ENCODE measurements at regions not wholly inside any gene's neighbourhood (a gene's known extent, or its start where the extent isn't known, plus 50 kb on each side); places are given as distances from the start of the nearest gene placed in this dataset.

- H3K9me3 Mint-ChIP-seq (ENCODE audit: unreplicated experiment): peaks cover 4% of the 10 kb centered on the region
- no peaks in the 10 kb centered on the region for H3K27me3 Mint-ChIP-seq (ENCODE audit: unreplicated experiment)
- H3K36me3 Mint-ChIP-seq (ENCODE audit: low read depth, unreplicated experiment): no peaks in the 10 kb centered on the region
- H3K4me1 Mint-ChIP-seq (ENCODE audit: unreplicated experiment): peaks cover 4% of the 10 kb centered on the region
- no peak overlapping the region for H3K4me3 Mint-ChIP-seq (ENCODE audit: unreplicated experiment)
- no peak for TF ChIP-seq CTCF (IDR thresholded peaks at IDR 0.05; ENCODE audit: unreplicated experiment)
- DNase-seq (ENCODE audit: low spot score): no peak
- H3K27ac Mint-ChIP-seq (ENCODE audit: unreplicated experiment): no peak overlapping the region
These were observed 127.9 kb downstream of the URB2 start for GRCh38 chr1:229753764-229754551.

- Mint-ChIP-seq H3K9me3 (ENCODE audit: unreplicated experiment) (peaks cover 4% of the 10 kb centered on the region), H3K27me3 (ENCODE audit: unreplicated experiment) (no peaks in the 10 kb centered on the region), H3K36me3 (ENCODE audit: low read depth, unreplicated experiment) (no peaks in the 10 kb centered on the region), H3K4me3 (ENCODE audit: unreplicated experiment) (no peak overlapping the region), H3K4me1 (ENCODE audit: unreplicated experiment) (peaks cover 6% of the 10 kb centered on the region), H3K27ac (ENCODE audit: unreplicated experiment) (no peak overlapping the region)
- DNase-seq (ENCODE audit: low spot score): no peak
- TF ChIP-seq CTCF (IDR thresholded peaks at IDR 0.05; ENCODE audit: unreplicated experiment): no peak
These were observed 130.6 kb downstream of the URB2 start for GRCh38 chr1:229756666-229757065.

- no peak for TF ChIP-seq CTCF (IDR thresholded peaks at IDR 0.05; ENCODE audit: unreplicated experiment)
- Mint-ChIP-seq H3K27ac (ENCODE audit: unreplicated experiment) (no peak overlapping the region), H3K36me3 (ENCODE audit: low read depth, unreplicated experiment) (no peaks in the 10 kb centered on the region), H3K27me3 (ENCODE audit: unreplicated experiment) (no peaks in the 10 kb centered on the region), H3K9me3 (ENCODE audit: unreplicated experiment) (peaks cover 4% of the 10 kb centered on the region), H3K4me1 (ENCODE audit: unreplicated experiment) (peaks cover 9% of the 10 kb centered on the region), H3K4me3 (ENCODE audit: unreplicated experiment) (no peak overlapping the region)
- DNase-seq (ENCODE audit: low spot score): no peak
These were observed 131.2 kb downstream of the URB2 start for GRCh38 chr1:229757226-229757625.

- no peak for DNase-seq (ENCODE audit: low spot score)
- H3K4me3 Mint-ChIP-seq (ENCODE audit: unreplicated experiment): no peak overlapping the region
- H3K36me3 Mint-ChIP-seq (ENCODE audit: low read depth, unreplicated experiment): no peaks in the 10 kb centered on the region
- H3K4me1 Mint-ChIP-seq (ENCODE audit: unreplicated experiment): peaks cover 9% of the 10 kb centered on the region
- H3K27me3 Mint-ChIP-seq (ENCODE audit: unreplicated experiment): no peaks in the 10 kb centered on the region
- H3K9me3 Mint-ChIP-seq (ENCODE audit: unreplicated experiment): peaks cover 4% of the 10 kb centered on the region
- no peak for TF ChIP-seq CTCF (IDR thresholded peaks at IDR 0.05; ENCODE audit: unreplicated experiment)
- peak overlapping the region; percentile 25 for H3K27ac Mint-ChIP-seq (ENCODE audit: unreplicated experiment)
These were observed 132.3 kb downstream of the URB2 start for GRCh38 chr1:229758101-229759036.
